HUDEP-2 (cell line): ENCODE measurements at regions not wholly inside any gene's neighbourhood (a gene's known extent, or its start where the extent isn't known, plus 50 kb on each side); places are given as distances from the start of the nearest gene placed in this dataset.
A peak's percentile ranks its signal among the peaks of the same experiment; 100 is the strongest.

Source experiments
- DNase-seq, 76 experiments: peaks; one replicate each; lab custom pipeline; 2025; ENCODE audit not compliant: unreplicated experiment in 76 of 76; lab: John Stamatoyannopoulos, UW

GRCh38 chr11:28728666-28729065 lies 620.5 kb downstream of the METTL15 start:
- DNase-seq, result no peak

GRCh38 chr11:28727254-28727653 lies 619.1 kb downstream of the METTL15 start:
- DNase-seq, result no peak

- DNase-seq, result no peak
These were observed 618.2 kb downstream of the METTL15 start for GRCh38 chr11:28726432-28726831.

- no peak for DNase-seq
These were observed 607.5 kb downstream of the METTL15 start for GRCh38 chr11:28715726-28716125.

- no peak for DNase-seq
These were observed 605.7 kb downstream of the METTL15 start for GRCh38 chr11:28713850-28714249.

- DNase-seq, result no peak
These were observed 599.9 kb downstream of the METTL15 start for GRCh38 chr11:28708075-28708474.

- DNase-seq, result no peak
These were observed 596.6 kb downstream of the METTL15 start for GRCh38 chr11:28704801-28705200.

- DNase-seq, result no peak
These were observed 595.2 kb downstream of the METTL15 start for GRCh38 chr11:28703371-28703770.

- DNase-seq, result no peak
These were observed 594.7 kb downstream of the METTL15 start for GRCh38 chr11:28702871-28703270.

GRCh38 chr11:28702450-28702790 lies 594.2 kb downstream of the METTL15 start:
- no peak for DNase-seq

- no peak for DNase-seq
These were observed 593.7 kb downstream of the METTL15 start for GRCh38 chr11:28701760-28702449.

- no peak for DNase-seq
These were observed 591.5 kb downstream of the METTL15 start for GRCh38 chr11:28699701-28700100.

- DNase-seq, result peak in 36 of 76 experiments; percentile 0 to 39 (median 8)
These were observed 590.0 kb downstream of the METTL15 start for GRCh38 chr11:28697920-28698827.

- DNase-seq, result no peak
These were observed 588.4 kb downstream of the METTL15 start for GRCh38 chr11:28696591-28696990.

- no peak for DNase-seq
These were observed 582.6 kb downstream of the METTL15 start for GRCh38 chr11:28690746-28691145.

- no peak for DNase-seq
These were observed 575.9 kb downstream of the METTL15 start for GRCh38 chr11:28684011-28684586.

- DNase-seq, result no peak
These were observed 571.7 kb downstream of the METTL15 start for GRCh38 chr11:28679795-28680468.

GRCh38 chr11:28677721-28678120 lies 569.5 kb downstream of the METTL15 start:
- DNase-seq, result no peak

GRCh38 chr11:28675183-28675582 lies 567.0 kb downstream of the METTL15 start:
- DNase-seq, result no peak

- DNase-seq, result peak in 6 of 76 experiments; percentile 1 to 6 (median 2)
These were observed 566.4 kb downstream of the METTL15 start for GRCh38 chr11:28674433-28675103.
